ENCODE measurements at regions not wholly inside any gene's neighbourhood (a gene's known extent, or its start where the extent isn't known, plus 50 kb on each side); places are given as distances from the start of the nearest gene placed in this dataset.

DNA sequence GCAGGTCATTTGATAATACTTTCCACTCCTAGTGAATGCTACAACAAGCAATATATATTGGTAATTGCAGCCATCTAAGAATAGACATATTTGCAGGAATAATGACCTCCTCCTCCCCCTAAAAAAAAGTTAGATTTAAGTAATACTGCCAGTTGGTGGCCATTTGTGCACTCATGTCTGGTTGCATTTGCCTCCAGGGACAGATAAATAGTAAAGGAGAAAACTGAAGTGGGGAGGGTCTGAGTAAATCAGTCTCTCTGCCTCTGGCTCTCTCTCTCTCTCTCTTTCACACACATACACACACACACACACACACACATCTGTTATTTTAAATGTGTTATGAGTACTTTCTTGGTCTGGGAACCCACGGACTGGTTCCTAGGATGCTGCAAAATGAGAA lies 125.5 kb upstream of the UQCRFS1 start:
- TF ChIP-seq POLR2AphosphoS5 (IDR thresholded peaks at IDR 0.05; ENCODE audit: low read depth, low read length) (no peak), TAF1 (IDR thresholded peaks at IDR 0.05; ENCODE audit: borderline replicate concordance, insufficient read depth, low read length) (no peak)
- TF ChIP-seq, protein P1, sequence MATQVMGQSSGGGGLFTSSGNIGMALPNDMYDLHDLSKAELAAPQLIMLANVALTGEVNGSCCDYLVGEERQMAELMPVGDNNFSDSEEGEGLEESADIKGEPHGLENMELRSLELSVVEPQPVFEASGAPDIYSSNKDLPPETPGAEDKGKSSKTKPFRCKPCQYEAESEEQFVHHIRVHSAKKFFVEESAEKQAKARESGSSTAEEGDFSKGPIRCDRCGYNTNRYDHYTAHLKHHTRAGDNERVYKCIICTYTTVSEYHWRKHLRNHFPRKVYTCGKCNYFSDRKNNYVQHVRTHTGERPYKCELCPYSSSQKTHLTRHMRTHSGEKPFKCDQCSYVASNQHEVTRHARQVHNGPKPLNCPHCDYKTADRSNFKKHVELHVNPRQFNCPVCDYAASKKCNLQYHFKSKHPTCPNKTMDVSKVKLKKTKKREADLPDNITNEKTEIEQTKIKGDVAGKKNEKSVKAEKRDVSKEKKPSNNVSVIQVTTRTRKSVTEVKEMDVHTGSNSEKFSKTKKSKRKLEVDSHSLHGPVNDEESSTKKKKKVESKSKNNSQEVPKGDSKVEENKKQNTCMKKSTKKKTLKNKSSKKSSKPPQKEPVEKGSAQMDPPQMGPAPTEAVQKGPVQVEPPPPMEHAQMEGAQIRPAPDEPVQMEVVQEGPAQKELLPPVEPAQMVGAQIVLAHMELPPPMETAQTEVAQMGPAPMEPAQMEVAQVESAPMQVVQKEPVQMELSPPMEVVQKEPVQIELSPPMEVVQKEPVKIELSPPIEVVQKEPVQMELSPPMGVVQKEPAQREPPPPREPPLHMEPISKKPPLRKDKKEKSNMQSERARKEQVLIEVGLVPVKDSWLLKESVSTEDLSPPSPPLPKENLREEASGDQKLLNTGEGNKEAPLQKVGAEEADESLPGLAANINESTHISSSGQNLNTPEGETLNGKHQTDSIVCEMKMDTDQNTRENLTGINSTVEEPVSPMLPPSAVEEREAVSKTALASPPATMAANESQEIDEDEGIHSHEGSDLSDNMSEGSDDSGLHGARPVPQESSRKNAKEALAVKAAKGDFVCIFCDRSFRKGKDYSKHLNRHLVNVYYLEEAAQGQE (IDR thresholded peaks at IDR 0.05; ENCODE audit: insufficient read depth in 1 of 2, low read depth in 2 of 2, low read length in 2 of 2), result no peak

Data from PFSK-1 (cell line).